ENCODE measurements at regions not wholly inside any gene's neighbourhood (a gene's known extent, or its start where the extent isn't known, plus 50 kb on each side); places are given as distances from the start of the nearest gene placed in this dataset.

- TF ChIP-seq ZIC2 (tag by site-specific recombination; IDR thresholded peaks at IDR 0.05) (no peak), CTCF (tag by site-specific recombination; IDR thresholded peaks at IDR 0.05) (no peak), ZBTB10 (tag by site-specific recombination; IDR thresholded peaks at IDR 0.05) (no peak), ZFP41 (tag by site-specific recombination; IDR thresholded peaks at IDR 0.05; ENCODE audit: borderline replicate concordance) (no peak), ZNF174 (tag by site-specific recombination; IDR thresholded peaks at IDR 0.05) (no peak), ZSCAN5A (tag by site-specific recombination; IDR thresholded peaks at IDR 0.05) (no peak), ZBTB26 (tag by site-specific recombination; optimal IDR thresholded peaks at IDR 0.05) (no peak), ZNF16 (tag by site-specific recombination; IDR thresholded peaks at IDR 0.05; ENCODE audit: low read depth) (no peak), ZEB2 (tag by site-specific recombination; IDR thresholded peaks at IDR 0.05) (no peak)
Measured at GRCh38 chr5:13460587-13460986, 483.9 kb downstream of the DNAH5 start.
